ENCODE measurements at regions not wholly inside any gene's neighbourhood (a gene's known extent, or its start where the extent isn't known, plus 50 kb on each side); places are given as distances from the start of the nearest gene placed in this dataset.

GRCh38 chr3:24578324-24578723 lies 83.7 kb upstream of the THRB start:
- FAIRE-seq: no peak

GRCh38 chr3:24578951-24579421 lies 84.3 kb upstream of the THRB start:
- WGBS (ENCODE audit: missing lambda C conversion rate): 70% methylated on average over 4 of the region's 4 CpGs
- ChIA-PET POLR2A (no interaction called here), CTCF (no interaction called here)
- Histone ChIP-seq H3K4me2 (no peak overlapping the region), H3K4me3 (no peak overlapping the region), H3K9me3 (no peaks in the 10 kb centered on the region), H3K4me1 (no peaks in the 10 kb centered on the region), H3K27ac (no peak overlapping the region)
- ATAC-seq (no peak), FAIRE-seq (no peak), DNase-seq (ENCODE audit: low read depth in 1 of 2, low spot score in 1 of 2) (no peak)
- TF ChIP-seq ZC3H11A (IDR thresholded peaks at IDR 0.05): no peak
- no peak for TF ChIP-seq REST (IDR thresholded peaks at IDR 0.05)
- TF ChIP-seq CBX8 (IDR thresholded peaks at IDR 0.05): no peak
- TF ChIP-seq RAD21 (conservative IDR thresholded peaks at IDR 0.05 in 1 of 2, IDR thresholded peaks at IDR 0.05 in 1 of 2): no peak
- TF ChIP-seq KDM1A (IDR thresholded peaks at IDR 0.05; ENCODE audit: low read depth): no peak
- TF ChIP-seq JUNB (IDR thresholded peaks at IDR 0.05): no peak
- TF ChIP-seq RNF2 (IDR thresholded peaks at IDR 0.05; ENCODE audit: borderline replicate concordance, low read depth): no peak
- TF ChIP-seq MAFK (IDR thresholded peaks at IDR 0.05; ENCODE audit: partially characterized antibody): no peak
- no peak for TF ChIP-seq HEYL (CRISPR knock-in tag; IDR thresholded peaks at IDR 0.05)
- no peak for TF ChIP-seq HMGXB4 (CRISPR knock-in tag; IDR thresholded peaks at IDR 0.05; ENCODE audit: borderline replicate concordance)
- no peak for TF ChIP-seq CBX2 (IDR thresholded peaks at IDR 0.05; ENCODE audit: borderline replicate concordance, low read depth)

More at GRCh38 chr3:24578324-24578723, 83.7 kb upstream of the THRB start:
- no peaks in the 10 kb centered on the region for H3K4me1 ChIP-seq
- no peaks in the 10 kb centered on the region for H3K9me3 ChIP-seq
- DNase-seq (ENCODE audit: low read depth in 1 of 2, low spot score in 1 of 2) (no peak), ATAC-seq (no peak)
- ChIA-PET CTCF (no interaction called here), POLR2A (interaction anchor here (0.7 kb wide), 1 partner anchor 367 kb away, joined by 4 read pairs; no protein-coding TSS in a partner anchor)
- H3K4me2 ChIP-seq: no peak overlapping the region
- no peak for TF ChIP-seq JUNB (IDR thresholded peaks at IDR 0.05)
- no peak for TF ChIP-seq CHD4 (IDR thresholded peaks at IDR 0.05; ENCODE audit: borderline replicate concordance)
- TF ChIP-seq EP300 (IDR thresholded peaks at IDR 0.05): no peak
- TF ChIP-seq REST (IDR thresholded peaks at IDR 0.05): no peak
- TF ChIP-seq NR3C1 (IDR thresholded peaks at IDR 0.05): no peak
- no peak for TF ChIP-seq ZNF302 (CRISPR knock-in tag; IDR thresholded peaks at IDR 0.05)
- no peak for TF ChIP-seq NPAS2 (CRISPR knock-in tag; IDR thresholded peaks at IDR 0.05; ENCODE audit: borderline replicate concordance)
- TF ChIP-seq HOXA7 (CRISPR knock-in tag; IDR thresholded peaks at IDR 0.05): no peak
- TF ChIP-seq CTCF (IDR thresholded peaks at IDR 0.05): no peak
- no peak for TF ChIP-seq TP53 (CRISPR knock-in tag; IDR thresholded peaks at IDR 0.05)
- TF ChIP-seq MAX (IDR thresholded peaks at IDR 0.05): no peak
- no peak for TF ChIP-seq CHD2 (IDR thresholded peaks at IDR 0.05; ENCODE audit: low read length, partially characterized antibody)
- no peak for TF ChIP-seq MAFK (IDR thresholded peaks at IDR 0.05; ENCODE audit: partially characterized antibody)
- TF ChIP-seq EHF (CRISPR knock-in tag; IDR thresholded peaks at IDR 0.05): no peak
- no peak for TF ChIP-seq PHF8 (IDR thresholded peaks at IDR 0.05; ENCODE audit: borderline replicate concordance, low read depth)
- H3K4me3 ChIP-seq: no peak overlapping the region
- WGBS (ENCODE audit: missing lambda C conversion rate): 65% methylated on average over 1 of the region's 1 CpG
- H3K27ac ChIP-seq: no peak overlapping the region
